ENCODE measurements at regions not wholly inside any gene's neighbourhood (a gene's known extent, or its start where the extent isn't known, plus 50 kb on each side); places are given as distances from the start of the nearest gene placed in this dataset.

GRCh38 chrX:100512471-100512870 is 72.3 kb upstream of the TNMD start:
- Histone ChIP-seq H4K20me1 (ENCODE audit: insufficient read depth, low read length) (no peaks in the 10 kb centered on the region), H3K9me3 (ENCODE audit: low read length) (no peaks in the 10 kb centered on the region), H3K4me3 (ENCODE audit: low read depth, low read length, poor library complexity, severe bottlenecking) (no peak overlapping the region), H3K27me3 (ENCODE audit: insufficient read depth, low read length) (no peaks in the 10 kb centered on the region), H3K9me2 (ENCODE audit: low read depth, low read length) (no peaks in the 10 kb centered on the region), H2AFZ (ENCODE audit: low read length) (no peak overlapping the region), H3K27ac (ENCODE audit: low read depth, low read length, poor library complexity, severe bottlenecking) (no peak overlapping the region), H3F3A (ENCODE audit: insufficient read depth, low read length) (no peaks in the 10 kb centered on the region), H3K79me2 (ENCODE audit: insufficient read depth, low read length) (no peaks in the 10 kb centered on the region), H3K9ac (ENCODE audit: low read length) (no peak overlapping the region), H3K4me2 (ENCODE audit: low read length) (no peak overlapping the region), H3K4me1 (ENCODE audit: insufficient read depth, low read length, severe bottlenecking) (no peaks in the 10 kb centered on the region), H3K36me3 (ENCODE audit: insufficient read depth, low read length) (no peaks in the 10 kb centered on the region)
- TF ChIP-seq EZH2 (IDR thresholded peaks at IDR 0.05; ENCODE audit: borderline replicate concordance, low read length) = no peak
- peak; percentile 31 for TF ChIP-seq CTCF (IDR thresholded peaks at IDR 0.05; ENCODE audit: low read length)

- Histone ChIP-seq H3K4me3 (ENCODE audit: low read depth, low read length, poor library complexity, severe bottlenecking) (no peak overlapping the region), H3K36me3 (ENCODE audit: insufficient read depth, low read length) (no peaks in the 10 kb centered on the region), H2AFZ (ENCODE audit: low read length) (no peak overlapping the region), H3K4me1 (ENCODE audit: insufficient read depth, low read length, severe bottlenecking) (no peaks in the 10 kb centered on the region), H3K27me3 (ENCODE audit: insufficient read depth, low read length) (no peaks in the 10 kb centered on the region), H3K27ac (ENCODE audit: low read depth, low read length, poor library complexity, severe bottlenecking) (no peak overlapping the region), H3K4me2 (ENCODE audit: low read length) (no peak overlapping the region), H3K9me2 (ENCODE audit: low read depth, low read length) (no peaks in the 10 kb centered on the region), H4K20me1 (ENCODE audit: insufficient read depth, low read length) (no peaks in the 10 kb centered on the region), H3K9ac (ENCODE audit: low read length) (no peak overlapping the region), H3K9me3 (ENCODE audit: low read length) (no peaks in the 10 kb centered on the region), H3K79me2 (ENCODE audit: insufficient read depth, low read length) (no peaks in the 10 kb centered on the region), H3F3A (ENCODE audit: insufficient read depth, low read length) (no peaks in the 10 kb centered on the region)
- TF ChIP-seq EZH2 (IDR thresholded peaks at IDR 0.05; ENCODE audit: borderline replicate concordance, low read length) (no peak), CTCF (IDR thresholded peaks at IDR 0.05; ENCODE audit: low read length) (no peak)
These were observed 84.7 kb upstream of the PCDH19 start for GRCh38 chrX:100494646-100495370.

GRCh38 chrX:100491174-100491573 is 81.1 kb upstream of the PCDH19 start:
- no peak overlapping the region for H2AFZ ChIP-seq (ENCODE audit: low read length)
- TF ChIP-seq EZH2 (IDR thresholded peaks at IDR 0.05; ENCODE audit: borderline replicate concordance, low read length) (no peak), CTCF (IDR thresholded peaks at IDR 0.05; ENCODE audit: low read length) (no peak)
- H3K4me3 ChIP-seq (ENCODE audit: low read depth, low read length, poor library complexity, severe bottlenecking) = no peak overlapping the region
- H3F3A ChIP-seq (ENCODE audit: insufficient read depth, low read length) = no peaks in the 10 kb centered on the region
- H3K9me3 ChIP-seq (ENCODE audit: low read length) = no peaks in the 10 kb centered on the region
- no peaks in the 10 kb centered on the region for H4K20me1 ChIP-seq (ENCODE audit: insufficient read depth, low read length)
- H3K27me3 ChIP-seq (ENCODE audit: insufficient read depth, low read length) = no peaks in the 10 kb centered on the region
- no peak overlapping the region for H3K27ac ChIP-seq (ENCODE audit: low read depth, low read length, poor library complexity, severe bottlenecking)
- no peaks in the 10 kb centered on the region for H3K4me1 ChIP-seq (ENCODE audit: insufficient read depth, low read length, severe bottlenecking)
- no peak overlapping the region for H3K4me2 ChIP-seq (ENCODE audit: low read length)
- H3K36me3 ChIP-seq (ENCODE audit: insufficient read depth, low read length) = no peaks in the 10 kb centered on the region
- H3K9me2 ChIP-seq (ENCODE audit: low read depth, low read length) = no peaks in the 10 kb centered on the region
- H3K79me2 ChIP-seq (ENCODE audit: insufficient read depth, low read length) = no peaks in the 10 kb centered on the region
- no peak overlapping the region for H3K9ac ChIP-seq (ENCODE audit: low read length)
